Fibroblast of the aortic adventitia (primary cell): ENCODE measurements at regions not wholly inside any gene's neighbourhood (a gene's known extent, or its start where the extent isn't known, plus 50 kb on each side); places are given as distances from the start of the nearest gene placed in this dataset.

Source experiments
- DNase-seq: peaks from one replicate; pipeline ENCODE4 v3.0.0-alpha.2; 2010; ENCODE audit warnings: low read depth
- H3K4me3 ChIP-seq: 2 replicates; pipeline ENCODE4 v1.5.1; 2011; ENCODE audit warnings: low read depth, mild to moderate bottlenecking, control low read depth, low read length, moderate library complexity
- CTCF ChIP-seq: IDR thresholded peaks from 2 replicates; pipeline ENCODE4 v1.5.1; 2011; ENCODE audit warnings: mild to moderate bottlenecking, low read length, control low read depth, inconsistent platforms; ENCODE audit not compliant: insufficient read depth

GRCh38 chr14:82251494-82251893 is 717.8 kb upstream of the SEL1L start:
- H3K4me3 ChIP-seq, result no peak overlapping the region
- TF ChIP-seq CTCF, result no peak
- no peak for DNase-seq

- no peak for TF ChIP-seq CTCF
- DNase-seq, result no peak
- no peak overlapping the region for H3K4me3 ChIP-seq
These were observed 736.6 kb upstream of the SEL1L start for GRCh38 chr14:82270286-82270685.

GRCh38 chr14:82298811-82299210 is 765.2 kb upstream of the SEL1L start:
- no peak overlapping the region for H3K4me3 ChIP-seq
- DNase-seq, result no peak
- no peak for TF ChIP-seq CTCF

- no peak for TF ChIP-seq CTCF
- no peak overlapping the region for H3K4me3 ChIP-seq
- no peak for DNase-seq
These were observed 775.5 kb upstream of the SEL1L start for GRCh38 chr14:82309199-82309598.

GRCh38 chr14:82313889-82314288 is 780.2 kb upstream of the SEL1L start:
- H3K4me3 ChIP-seq, result no peak overlapping the region
- TF ChIP-seq CTCF, result no peak
- no peak for DNase-seq

GRCh38 chr14:82328442-82328841 is 794.8 kb upstream of the SEL1L start:
- no peak overlapping the region for H3K4me3 ChIP-seq
- no peak for TF ChIP-seq CTCF
- no peak for DNase-seq

GRCh38 chr14:82341261-82341810 is 807.7 kb upstream of the SEL1L start:
- no peak overlapping the region for H3K4me3 ChIP-seq
- DNase-seq, result no peak
- no peak for TF ChIP-seq CTCF
